Endothelial cell of umbilical vein (primary cell): ENCODE measurements at regions not wholly inside any gene's neighbourhood (a gene's known extent, or its start where the extent isn't known, plus 50 kb on each side); places are given as distances from the start of the nearest gene placed in this dataset.

Source experiments
- BruUV-seq: library from RNA; stranded (reverse); fragments of 400-500 nt; replicated peaks from 2 replicates; lab custom pipeline; 2021; lab: Mats Ljungman, UMichigan
- CTCF ChIA-PET: fragments of 300-600, 350-600 bp; sonication (Branson Sonifier 250); formaldehyde crosslinking; loops from one replicate; lab custom pipeline; 2021; ENCODE audit warnings: antibody characterized with exemption, inconsistent platforms; lab: Charles Lee
- POLR2A ChIA-PET: fragments of 300-600, 350-600 bp; sonication (Branson Sonifier 250); formaldehyde crosslinking; loops from one replicate; lab custom pipeline; 2021; ENCODE audit warnings: antibody characterized with exemption, inconsistent platforms; lab: Charles Lee
- DNase-seq: peaks from one replicate; pipeline ENCODE4 v3.0.0-alpha.2; 2011; ENCODE audit warnings: low read depth, low spot score
- FAIRE-seq: peaks from 2 replicates; lab custom pipeline; 2011; peaks lifted over from hg19 to GRCh38; lab: Jason Lieb, UNC
- H2AFZ ChIP-seq: 2 replicates; pipeline ENCODE4 v1.6.0; 2012; ENCODE audit warnings: low read depth, low read length, control low read depth, inconsistent platforms
- H3K27ac ChIP-seq: 2 replicates; pipeline ENCODE4 v1.5.1; 2011; ENCODE audit warnings: low read depth, mild to moderate bottlenecking, control low read depth, low read length, moderate library complexity; ENCODE audit not compliant: insufficient read depth
- H3K27me3 ChIP-seq, 2 experiments: 2 replicates each; pipeline versions ENCODE4 v1.6.0 to v1.6.1; 2011; ENCODE audit warnings: low read length in 2 of 2, mixed read lengths in 1 of 2; ENCODE audit not compliant: control insufficient read depth in 2 of 2, insufficient read depth in 2 of 2
- H3K36me3 ChIP-seq, 2 experiments: 2 replicates in 1 of 2; 3 replicates in 1 of 2; pipeline ENCODE4 v1.5.1; 2011; ENCODE audit warnings: low read length in 2 of 2, mild to moderate bottlenecking in 1 of 2, moderate library complexity in 1 of 2; ENCODE audit not compliant: control insufficient read depth in 2 of 2, insufficient read depth in 2 of 2; ENCODE audit errors: extremely low read depth in 1 of 2
- H3K4me1 ChIP-seq: 3 replicates; pipeline ENCODE4 v1.5.1; 2011; ENCODE audit warnings: mild to moderate bottlenecking, low read length; ENCODE audit not compliant: control insufficient read depth, insufficient read depth; ENCODE audit errors: extremely low read depth
- H3K4me2 ChIP-seq: 2 replicates; pipeline ENCODE4 v1.6.1; 2011; ENCODE audit warnings: low read length, control low read depth, mixed read lengths; ENCODE audit not compliant: insufficient read depth
- H3K4me3 ChIP-seq, 3 experiments: fragments of 200-600 bp in 1 of 3; sonication (generic), shearing (Covaris generic) in 1 of 3; replicated peaks in 1 of 3; 2 replicates each; pipeline ENCODE4 v1.5.1; 2011 to 2016; ENCODE audit warnings: control low read depth in 3 of 3, low read length in 3 of 3, mild to moderate bottlenecking in 2 of 3, inconsistent platforms in 1 of 3, low read depth in 1 of 3, moderate library complexity in 1 of 3; ENCODE audit not compliant: insufficient read depth in 1 of 3
- H3K79me2 ChIP-seq: 2 replicates; pipeline ENCODE4 v1.6.0; 2012; ENCODE audit warnings: low read length, inconsistent platforms; ENCODE audit not compliant: control insufficient read depth, insufficient read depth
- H3K9ac ChIP-seq: replicated peaks from 2 replicates; pipeline ENCODE3; 2011; ENCODE audit warnings: low read length, control low read depth; ENCODE audit not compliant: insufficient read depth; ENCODE audit errors: extremely low read depth
- H3K9me1 ChIP-seq: replicated peaks from 3 replicates; pipeline ENCODE4 v1.6.0; 2011; ENCODE audit warnings: mild to moderate bottlenecking, low read length; ENCODE audit not compliant: control insufficient read depth, insufficient read depth; ENCODE audit errors: extremely low read depth
- H3K9me3 ChIP-seq: replicated peaks from 2 replicates; pipeline ENCODE4 v1.5.1; 2012; ENCODE audit warnings: low read length, inconsistent platforms; ENCODE audit not compliant: control insufficient read depth, insufficient read depth
- H4K20me1 ChIP-seq: replicated peaks from 2 replicates; pipeline ENCODE3; 2011; ENCODE audit warnings: mild to moderate bottlenecking, low read length; ENCODE audit not compliant: control insufficient read depth, insufficient read depth; ENCODE audit errors: extremely low read depth
- EZH2 ChIP-seq: IDR thresholded peaks from 2 replicates; pipeline ENCODE4 v1.6.1; 2012; ENCODE audit warnings: borderline replicate concordance, low read depth, mild to moderate bottlenecking, moderate library complexity, low read length, inconsistent platforms; ENCODE audit not compliant: severe bottlenecking
- FOS ChIP-seq: IDR thresholded peaks from 2 replicates; pipeline ENCODE4 v1.6.1; 2011; ENCODE audit warnings: mild to moderate bottlenecking, low read length, moderate library complexity, borderline replicate concordance; ENCODE audit not compliant: insufficient read depth
- GATA2 ChIP-seq: IDR thresholded peaks from 2 replicates; pipeline ENCODE4 v1.7.0; 2011; ENCODE audit warnings: low read depth, mild to moderate bottlenecking, moderate library complexity, mixed read lengths, low read length; ENCODE audit not compliant: insufficient read length, insufficient read depth
- JUN ChIP-seq: IDR thresholded peaks from 2 replicates; pipeline ENCODE4 v1.6.1; 2011; ENCODE audit warnings: borderline replicate concordance, low read depth; ENCODE audit not compliant: insufficient read length, insufficient read depth
- MYC ChIP-seq: IDR thresholded peaks from one replicate; pipeline ENCODE4 v1.6.1; 2011; ENCODE audit warnings: mild to moderate bottlenecking, low read depth, low read length
- POLR2A ChIP-seq: IDR thresholded peaks from 2 replicates; pipeline ENCODE4 v1.6.1; 2012; ENCODE audit warnings: low read depth, mild to moderate bottlenecking, control low read depth, low read length
- POLR2AphosphoS5 ChIP-seq: IDR thresholded peaks from 2 replicates; pipeline ENCODE4 v1.6.1; 2012; ENCODE audit warnings: low read depth, mild to moderate bottlenecking, control low read depth, low read length, moderate library complexity; ENCODE audit not compliant: insufficient read depth
- dilution Hi-C: fragments of 300-500 bp; cut with MboI; formaldehyde crosslinking; loops from one replicate; pipeline ENCODE4 v1.15.0; 2019; ENCODE audit warnings: low sequenced_read_pairs; ENCODE audit not compliant: extremely low pct_ligation_motif_present
- intact Hi-C: fragments of 100-400 bp; cut with micrococcal nuclease; formaldehyde crosslinking; loops from one replicate; pipeline ENCODE4 v1.10.0; 2022
- TF ChIP-seq, protein P1 (sequence below), 2 donors: IDR thresholded peaks; 1 replicate in 1 of 2; 2 replicates in 1 of 2; pipeline ENCODE4 v1.5.1; 2011; ENCODE audit warnings: low read length in 2 of 2, mild to moderate bottlenecking in 2 of 2, moderate library complexity in 2 of 2, control low read depth in 1 of 2, inconsistent platforms in 1 of 2, low read depth in 1 of 2; ENCODE audit not compliant: insufficient read depth in 1 of 2; ENCODE audit errors: extremely low read depth in 1 of 2
- TF ChIP-seq, protein P2 (sequence below): IDR thresholded peaks from 2 replicates; pipeline ENCODE4 v1.6.1; 2011; ENCODE audit not compliant: insufficient read depth, insufficient read length

DNA sequence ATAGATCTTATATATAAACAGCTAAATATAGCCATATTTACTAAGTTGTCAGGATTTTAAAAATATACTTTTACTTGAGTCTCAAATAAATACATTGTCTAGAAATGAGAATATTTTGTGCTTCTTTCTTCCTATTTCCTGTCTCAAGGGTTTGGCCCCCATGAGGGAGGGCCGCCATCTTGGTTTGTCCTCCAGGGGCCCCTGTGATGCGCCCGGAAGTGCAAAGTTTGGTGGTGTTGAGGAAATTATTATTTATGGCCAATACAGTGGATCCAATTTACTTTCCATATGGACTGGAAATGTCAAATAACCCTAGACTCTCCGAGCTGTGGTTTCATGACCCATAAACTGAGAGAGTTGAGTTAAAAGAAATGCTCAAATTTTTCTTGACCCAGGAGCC is 104.7 kb upstream of the OTOS start:
- ChIA-PET CTCF (no interaction called here), POLR2A (no interaction called here)
- dilution Hi-C loops (no loop called here), intact Hi-C loops (no loop called here)
- Histone ChIP-seq H3K27me3 (peaks cover 0 to 2% of the 10 kb centered on the region in 2 experiments), H3K9me3 (no peaks in the 10 kb centered on the region), H4K20me1 (no peaks in the 10 kb centered on the region), H3K9me1 (no peaks in the 10 kb centered on the region), H3K9ac (no peak overlapping the region), H3K4me3 (no peak overlapping the region), H3K4me1 (no peaks in the 10 kb centered on the region), H3K27ac (no peak overlapping the region), H3K4me2 (no peak overlapping the region), H3K79me2 (no peaks in the 10 kb centered on the region), H3K36me3 (no peaks in the 10 kb centered on the region), H2AFZ (no peak overlapping the region)
- no peak for DNase-seq
- TF ChIP-seq, protein P1, sequence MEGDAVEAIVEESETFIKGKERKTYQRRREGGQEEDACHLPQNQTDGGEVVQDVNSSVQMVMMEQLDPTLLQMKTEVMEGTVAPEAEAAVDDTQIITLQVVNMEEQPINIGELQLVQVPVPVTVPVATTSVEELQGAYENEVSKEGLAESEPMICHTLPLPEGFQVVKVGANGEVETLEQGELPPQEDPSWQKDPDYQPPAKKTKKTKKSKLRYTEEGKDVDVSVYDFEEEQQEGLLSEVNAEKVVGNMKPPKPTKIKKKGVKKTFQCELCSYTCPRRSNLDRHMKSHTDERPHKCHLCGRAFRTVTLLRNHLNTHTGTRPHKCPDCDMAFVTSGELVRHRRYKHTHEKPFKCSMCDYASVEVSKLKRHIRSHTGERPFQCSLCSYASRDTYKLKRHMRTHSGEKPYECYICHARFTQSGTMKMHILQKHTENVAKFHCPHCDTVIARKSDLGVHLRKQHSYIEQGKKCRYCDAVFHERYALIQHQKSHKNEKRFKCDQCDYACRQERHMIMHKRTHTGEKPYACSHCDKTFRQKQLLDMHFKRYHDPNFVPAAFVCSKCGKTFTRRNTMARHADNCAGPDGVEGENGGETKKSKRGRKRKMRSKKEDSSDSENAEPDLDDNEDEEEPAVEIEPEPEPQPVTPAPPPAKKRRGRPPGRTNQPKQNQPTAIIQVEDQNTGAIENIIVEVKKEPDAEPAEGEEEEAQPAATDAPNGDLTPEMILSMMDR (IDR thresholded peaks at IDR 0.05; ENCODE audit: extremely low read depth in 1 of 2, insufficient read depth in 1 of 2, low read depth in 1 of 2, low read length in 2 of 2): no peak
- TF ChIP-seq GATA2: no peak
- TF ChIP-seq POLR2A: no peak
- TF ChIP-seq, protein P2, sequence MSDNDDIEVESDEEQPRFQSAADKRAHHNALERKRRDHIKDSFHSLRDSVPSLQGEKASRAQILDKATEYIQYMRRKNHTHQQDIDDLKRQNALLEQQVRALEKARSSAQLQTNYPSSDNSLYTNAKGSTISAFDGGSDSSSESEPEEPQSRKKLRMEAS: no peak
- no peak for TF ChIP-seq POLR2AphosphoS5
- no peak for TF ChIP-seq MYC
- TF ChIP-seq EZH2: no peak
- no peak for TF ChIP-seq FOS
- no peak for TF ChIP-seq JUN
- no peak for FAIRE-seq
- BruUV-seq: no TSS peak
